ENCODE measurements at regions not wholly inside any gene's neighbourhood (a gene's known extent, or its start where the extent isn't known, plus 50 kb on each side); places are given as distances from the start of the nearest gene placed in this dataset.

GRCh38 chr14:25463480-25463879 is 413.5 kb upstream of the STXBP6 start:
- TF ChIP-seq ATF6 (CRISPR knock-in tag; IDR thresholded peaks at IDR 0.05) (no peak), DPF2 (IDR thresholded peaks at IDR 0.05) (no peak), THAP7 (CRISPR knock-in tag; IDR thresholded peaks at IDR 0.05) (no peak), SRSF1 (IDR thresholded peaks at IDR 0.05; ENCODE audit: low read depth, low read length) (no peak), ZNF217 (CRISPR knock-in tag; IDR thresholded peaks at IDR 0.05) (no peak), PCBP1 (IDR thresholded peaks at IDR 0.05; ENCODE audit: low read depth, low read length, poor library complexity, severe bottlenecking) (no peak), IFI16 (CRISPR knock-in tag; IDR thresholded peaks at IDR 0.05) (no peak), NELFE (IDR thresholded peaks at IDR 0.05; ENCODE audit: insufficient read depth, insufficient read length) (no peak), CXXC5 (CRISPR knock-in tag; IDR thresholded peaks at IDR 0.05) (no peak), RAD21 (CRISPR knock-in tag; conservative IDR thresholded peaks at IDR 0.05 in 1 of 2, IDR thresholded peaks at IDR 0.05 in 1 of 2) (no peak)
- CTCF ChIA-PET (ENCODE audit: low intra/inter-chr PET ratio) = no interaction called here
- POLR2A ChIA-PET = interaction anchor here (0.6 kb wide), 1 partner anchor 83 kb away, joined by 3 read pairs; no protein-coding TSS in a partner anchor
- Histone ChIP-seq H3K9me1 (ENCODE audit: control insufficient read depth, insufficient read depth, low read length) (no peaks in the 10 kb centered on the region), H2AFZ (ENCODE audit: low read depth, low read length) (no peak overlapping the region), H3K27me3 (ENCODE audit: control insufficient read depth in 2 of 2, insufficient read depth in 2 of 2, low read length in 2 of 2) (no peaks in the 10 kb centered on the region), H3K4me2 (ENCODE audit: insufficient read depth, low read length) (no peak overlapping the region), H3K36me3 (ENCODE audit: control insufficient read depth, insufficient read depth, low read length) (no peaks in the 10 kb centered on the region), H3K4me3 (no peak overlapping the region), H3K9ac (ENCODE audit: insufficient read depth in 1 of 2, low read depth in 2 of 2, low read length in 2 of 2) (no peak overlapping the region), H3K9me3 (replicated peaks; ENCODE audit: control insufficient read depth, insufficient read depth, low read depth, low read length) (no peaks in the 10 kb centered on the region), H4K20me1 (replicated peaks; ENCODE audit: control insufficient read depth, insufficient read depth, low read length) (no peaks in the 10 kb centered on the region), H3K4me1 (replicated peaks in 1 of 2; ENCODE audit: control insufficient read depth in 2 of 2, insufficient read depth in 2 of 2, low read length in 2 of 2) (no peaks in the 10 kb centered on the region), H3K79me2 (ENCODE audit: control insufficient read depth, insufficient read depth, low read length) (no peaks in the 10 kb centered on the region), H3K27ac (ENCODE audit: extremely low read depth, low read depth, low read length) (no peak overlapping the region)
- WGBS (ENCODE audit: insufficient coverage, low coverage, missing lambda C conversion rate) = 0% methylated on average over 1 of the region's 1 CpG
- no peak for DNase-seq (ENCODE audit: extremely low read depth in 1 of 4, low spot score in 3 of 4)
- in situ Hi-C loops (cut with MboI) = no loop called here
- ATAC-seq = no peak
- FAIRE-seq = no peak
- intact Hi-C loops (cut with micrococcal nuclease) = no loop called here
- BruUV-seq (replicated peaks) = no TSS peak

All from K562 (cell line).